ENCODE measurements at regions not wholly inside any gene's neighbourhood (a gene's known extent, or its start where the extent isn't known, plus 50 kb on each side); places are given as distances from the start of the nearest gene placed in this dataset.
A peak's percentile ranks its signal among the peaks of the same experiment; 100 is the strongest.

- no peak for DNase-seq
- H3K9me3 ChIP-seq = no peaks in the 10 kb centered on the region
- H3K36me3 ChIP-seq = no peaks in the 10 kb centered on the region
- TF ChIP-seq CTCF (IDR thresholded peaks at IDR 0.05) (no peak), POLR2A (IDR thresholded peaks at IDR 0.05) (no peak), POLR2AphosphoS5 (IDR thresholded peaks at IDR 0.05) (no peak), EP300 (IDR thresholded peaks at IDR 0.05) (no peak)
- H3K27me3 ChIP-seq = peaks cover 0 to 4% (median 0%) of the 10 kb centered on the region in 3 donors
- no peaks in the 10 kb centered on the region for H3K4me1 ChIP-seq
- 75 to 80% methylated on average over 6 of the region's 6 CpGs for WGBS, 2 donors
- intact Hi-C loops (cut with DNase I) = no loop called here
- H3K27ac ChIP-seq = no peak overlapping the region
- H3K4me3 ChIP-seq = no peak overlapping the region
Observed at GRCh38 chr2:145764631-145765030, 1244.7 kb upstream of the ZEB2 start.

DNA sequence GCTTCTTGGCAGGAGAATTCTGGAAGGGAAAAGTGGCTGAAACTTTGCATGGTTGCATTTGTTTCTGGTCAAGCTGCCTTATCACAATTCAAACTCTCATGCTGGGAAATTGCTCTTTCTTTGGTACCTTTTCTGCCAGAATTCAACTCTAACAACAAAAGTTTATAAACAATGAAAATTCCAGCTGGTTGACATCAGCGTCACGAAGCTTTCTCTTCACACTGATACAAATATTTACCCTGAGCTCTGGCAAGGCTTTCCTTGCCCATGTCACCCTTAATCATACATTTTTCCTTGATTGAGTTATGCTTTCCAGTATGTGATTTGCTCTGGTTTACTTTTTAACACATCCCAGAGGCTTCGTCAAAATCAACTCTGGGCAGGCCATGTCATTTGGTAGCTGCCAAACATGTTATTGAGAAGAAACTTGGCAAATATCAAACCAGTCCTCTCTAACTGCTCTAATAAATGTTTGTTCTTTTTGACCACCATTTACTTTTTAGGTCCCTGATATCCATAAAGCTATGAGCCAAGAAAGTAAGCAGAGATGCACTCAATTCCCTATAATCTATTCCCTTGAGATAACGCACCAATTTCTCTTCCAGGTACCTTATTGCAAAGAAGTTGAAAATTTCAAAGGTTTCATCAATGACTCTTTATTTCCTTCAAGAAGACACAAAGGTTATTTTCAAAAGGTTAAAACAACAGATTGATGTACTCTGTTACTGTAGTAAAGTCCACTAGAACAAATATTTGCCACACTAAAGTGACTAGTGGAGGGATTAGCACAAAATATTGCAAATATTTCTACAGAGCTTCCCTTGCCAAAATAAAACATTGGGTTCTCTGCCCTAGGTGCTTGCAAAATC, 1241.1 kb upstream of the ZEB2 start:
- Histone ChIP-seq H3K36me3 (no peaks in the 10 kb centered on the region), H3K4me3 (no peak overlapping the region), H3K27me3 (no peaks in the 10 kb centered on the region), H3K27ac (peak overlapping the region in 1 of 4 donors; percentile 8), H3K4me1 (no peaks in the 10 kb centered on the region), H3K9me3 (no peaks in the 10 kb centered on the region)
- intact Hi-C loops (cut with DNase I) = no loop called here
- DNase-seq = no peak
- TF ChIP-seq EP300 (IDR thresholded peaks at IDR 0.05) = no peak
- no peak for TF ChIP-seq CTCF (IDR thresholded peaks at IDR 0.05)
- no peak for TF ChIP-seq POLR2A (IDR thresholded peaks at IDR 0.05)
- TF ChIP-seq POLR2AphosphoS5 (IDR thresholded peaks at IDR 0.05) = no peak
- 64 to 68% methylated on average over 4 of the region's 4 CpGs for WGBS, 2 donors

DNA sequence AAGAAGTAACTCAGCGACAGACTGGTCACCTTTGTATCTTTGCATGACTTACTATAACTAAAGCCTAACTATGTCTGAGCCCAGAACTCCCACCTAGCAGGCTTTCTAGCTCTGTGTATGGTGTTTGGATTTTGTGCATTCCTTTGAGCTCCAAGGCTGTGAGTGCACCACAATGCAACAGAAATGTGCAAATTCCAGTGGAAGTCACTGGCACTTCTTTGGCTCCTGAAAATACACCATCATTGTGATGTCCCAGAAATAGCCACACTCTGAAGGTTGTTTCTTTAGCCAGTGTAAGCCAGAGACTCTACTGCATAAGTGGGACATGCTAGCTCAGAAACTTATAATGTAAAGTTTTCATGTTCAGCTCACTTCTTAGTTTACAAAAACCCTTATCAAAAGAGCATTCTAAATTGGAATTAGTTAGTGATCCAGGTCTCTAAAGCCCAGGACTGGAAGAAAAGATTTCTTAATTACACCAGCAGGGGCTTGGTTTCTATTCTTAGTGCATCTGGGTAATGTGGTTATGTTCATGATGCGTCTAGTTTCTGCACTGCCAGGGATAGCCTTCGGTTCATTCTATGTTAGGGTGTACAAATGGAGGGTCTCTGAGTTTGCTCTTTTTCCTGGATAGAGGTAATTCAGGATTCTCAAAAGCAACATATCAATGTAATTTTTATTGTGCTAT, 1239.5 kb upstream of the ZEB2 start:
- intact Hi-C loops (cut with DNase I) = no loop called here
- no peaks in the 10 kb centered on the region for H3K9me3 ChIP-seq
- WGBS, 2 donors = 86 to 87% methylated on average over 3 of the region's 3 CpGs
- no peaks in the 10 kb centered on the region for H3K27me3 ChIP-seq
- H3K4me3 ChIP-seq = no peak overlapping the region
- H3K27ac ChIP-seq = peak overlapping the region in 1 of 4 donors; percentile 8
- no peaks in the 10 kb centered on the region for H3K36me3 ChIP-seq
- TF ChIP-seq CTCF (IDR thresholded peaks at IDR 0.05) = no peak
- no peaks in the 10 kb centered on the region for H3K4me1 ChIP-seq
- DNase-seq = no peak

GRCh38 chr2:145757503-145758246, 1237.8 kb upstream of the ZEB2 start:
- no peak for DNase-seq
- H3K9me3 ChIP-seq = no peaks in the 10 kb centered on the region
- H3K27me3 ChIP-seq = no peaks in the 10 kb centered on the region
- no peak overlapping the region for H3K4me3 ChIP-seq
- H3K27ac ChIP-seq = no peak overlapping the region
- no peaks in the 10 kb centered on the region for H3K36me3 ChIP-seq
- TF ChIP-seq POLR2A (IDR thresholded peaks at IDR 0.05) (no peak), EP300 (IDR thresholded peaks at IDR 0.05) (no peak), CTCF (IDR thresholded peaks at IDR 0.05) (no peak), POLR2AphosphoS5 (IDR thresholded peaks at IDR 0.05) (no peak)
- WGBS, 2 donors = 32 to 65% methylated on average over 3 of the region's 3 CpGs
- intact Hi-C loops (cut with DNase I) = no loop called here
- H3K4me1 ChIP-seq = no peaks in the 10 kb centered on the region

Measured in sigmoid colon (tissue), 6 donors.